SK-N-SH (cell line): ENCODE measurements at regions not wholly inside any gene's neighbourhood (a gene's known extent, or its start where the extent isn't known, plus 50 kb on each side); places are given as distances from the start of the nearest gene placed in this dataset.

Experiments used
- CHD2 ChIP-seq: fragments of 150-350 bp; IDR thresholded peaks from 2 replicates; pipeline ENCODE4 v1.6.1; 2018; ENCODE audit warnings: low read length; ENCODE audit not compliant: partially characterized antibody
- EZH2phosphoT487 ChIP-seq: fragments of 200-600 bp; sonication (generic); IDR thresholded peaks from 2 replicates; pipeline ENCODE4 v1.6.1; 2017; ENCODE audit warnings: low read depth, mixed run types, mild to moderate bottlenecking, antibody characterized with exemption, moderate library complexity, borderline replicate concordance
- GABPA ChIP-seq: IDR thresholded peaks from 2 replicates; pipeline ENCODE4 v1.4.0; 2012; ENCODE audit warnings: low read depth, mild to moderate bottlenecking
- JUND ChIP-seq: IDR thresholded peaks from 2 replicates; pipeline ENCODE4 v1.4.0; 2012
- SIN3A ChIP-seq: IDR thresholded peaks from 2 replicates; pipeline ENCODE4 v1.6.1; 2012; ENCODE audit warnings: low read depth, mild to moderate bottlenecking, low read length, moderate library complexity, borderline replicate concordance
- SMC3 ChIP-seq: IDR thresholded peaks from 2 replicates; pipeline ENCODE4 v1.6.1; 2012; ENCODE audit warnings: low read depth, low read length, improper control_type of control experiment
- TAF1 ChIP-seq: IDR thresholded peaks from 2 replicates; pipeline ENCODE4 v1.6.1; 2012; ENCODE audit warnings: low read depth, mild to moderate bottlenecking, low read length, moderate library complexity, borderline replicate concordance
- TCF12 ChIP-seq: IDR thresholded peaks from 2 replicates; pipeline ENCODE4 v1.4.0; 2012
- TEAD4 ChIP-seq: IDR thresholded peaks from 2 replicates; pipeline ENCODE4 v1.4.0; 2012; ENCODE audit warnings: mild to moderate bottlenecking, borderline replicate concordance; ENCODE audit not compliant: insufficient read depth
- TF ChIP-seq, protein P1 (sequence below): fragments of 200-600 bp; sonication (generic); IDR thresholded peaks from 2 replicates; pipeline ENCODE4 v1.6.1; 2017; ENCODE audit warnings: antibody characterized with exemption, mild to moderate bottlenecking, moderate library complexity
- TF ChIP-seq, protein P2 (sequence below): IDR thresholded peaks from 2 replicates; pipeline ENCODE4 v1.4.0; 2012; ENCODE audit warnings: low read depth, borderline replicate concordance
- TF ChIP-seq, protein P3 (sequence below): IDR thresholded peaks from 2 replicates; pipeline ENCODE4 v1.6.1; 2012; ENCODE audit warnings: mild to moderate bottlenecking, low read depth, low read length, moderate library complexity
- TF ChIP-seq, protein P4 (sequence below): IDR thresholded peaks from 2 replicates; pipeline ENCODE4 v1.4.0; 2012; ENCODE audit warnings: low read depth, borderline replicate concordance

DNA sequence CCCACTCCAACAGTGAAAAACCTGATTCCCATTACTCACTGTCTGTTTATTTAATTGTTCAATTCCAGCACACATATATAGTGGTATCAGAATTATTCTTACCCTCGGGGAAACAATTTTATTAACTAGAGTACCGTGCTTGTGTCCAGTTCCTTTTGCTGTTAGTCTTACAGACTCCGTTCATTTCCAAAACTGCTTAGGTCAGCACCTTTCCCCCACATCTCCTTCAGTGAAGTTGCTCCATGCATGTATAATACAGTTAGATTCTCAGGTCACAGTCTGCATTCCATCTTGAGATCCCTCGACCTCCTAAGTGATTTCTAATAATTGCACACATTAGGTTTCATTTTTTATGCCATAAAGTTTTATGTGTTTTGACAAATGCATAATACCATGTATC is 56.3 kb upstream of the ZNF521 start:
- TF ChIP-seq, protein P1, sequence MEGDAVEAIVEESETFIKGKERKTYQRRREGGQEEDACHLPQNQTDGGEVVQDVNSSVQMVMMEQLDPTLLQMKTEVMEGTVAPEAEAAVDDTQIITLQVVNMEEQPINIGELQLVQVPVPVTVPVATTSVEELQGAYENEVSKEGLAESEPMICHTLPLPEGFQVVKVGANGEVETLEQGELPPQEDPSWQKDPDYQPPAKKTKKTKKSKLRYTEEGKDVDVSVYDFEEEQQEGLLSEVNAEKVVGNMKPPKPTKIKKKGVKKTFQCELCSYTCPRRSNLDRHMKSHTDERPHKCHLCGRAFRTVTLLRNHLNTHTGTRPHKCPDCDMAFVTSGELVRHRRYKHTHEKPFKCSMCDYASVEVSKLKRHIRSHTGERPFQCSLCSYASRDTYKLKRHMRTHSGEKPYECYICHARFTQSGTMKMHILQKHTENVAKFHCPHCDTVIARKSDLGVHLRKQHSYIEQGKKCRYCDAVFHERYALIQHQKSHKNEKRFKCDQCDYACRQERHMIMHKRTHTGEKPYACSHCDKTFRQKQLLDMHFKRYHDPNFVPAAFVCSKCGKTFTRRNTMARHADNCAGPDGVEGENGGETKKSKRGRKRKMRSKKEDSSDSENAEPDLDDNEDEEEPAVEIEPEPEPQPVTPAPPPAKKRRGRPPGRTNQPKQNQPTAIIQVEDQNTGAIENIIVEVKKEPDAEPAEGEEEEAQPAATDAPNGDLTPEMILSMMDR = no peak
- no peak for TF ChIP-seq JUND
- TF ChIP-seq, protein P2, sequence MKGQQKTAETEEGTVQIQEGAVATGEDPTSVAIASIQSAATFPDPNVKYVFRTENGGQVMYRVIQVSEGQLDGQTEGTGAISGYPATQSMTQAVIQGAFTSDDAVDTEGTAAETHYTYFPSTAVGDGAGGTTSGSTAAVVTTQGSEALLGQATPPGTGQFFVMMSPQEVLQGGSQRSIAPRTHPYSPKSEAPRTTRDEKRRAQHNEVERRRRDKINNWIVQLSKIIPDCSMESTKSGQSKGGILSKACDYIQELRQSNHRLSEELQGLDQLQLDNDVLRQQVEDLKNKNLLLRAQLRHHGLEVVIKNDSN = no peak
- no peak for TF ChIP-seq TEAD4
- TF ChIP-seq, protein P3, sequence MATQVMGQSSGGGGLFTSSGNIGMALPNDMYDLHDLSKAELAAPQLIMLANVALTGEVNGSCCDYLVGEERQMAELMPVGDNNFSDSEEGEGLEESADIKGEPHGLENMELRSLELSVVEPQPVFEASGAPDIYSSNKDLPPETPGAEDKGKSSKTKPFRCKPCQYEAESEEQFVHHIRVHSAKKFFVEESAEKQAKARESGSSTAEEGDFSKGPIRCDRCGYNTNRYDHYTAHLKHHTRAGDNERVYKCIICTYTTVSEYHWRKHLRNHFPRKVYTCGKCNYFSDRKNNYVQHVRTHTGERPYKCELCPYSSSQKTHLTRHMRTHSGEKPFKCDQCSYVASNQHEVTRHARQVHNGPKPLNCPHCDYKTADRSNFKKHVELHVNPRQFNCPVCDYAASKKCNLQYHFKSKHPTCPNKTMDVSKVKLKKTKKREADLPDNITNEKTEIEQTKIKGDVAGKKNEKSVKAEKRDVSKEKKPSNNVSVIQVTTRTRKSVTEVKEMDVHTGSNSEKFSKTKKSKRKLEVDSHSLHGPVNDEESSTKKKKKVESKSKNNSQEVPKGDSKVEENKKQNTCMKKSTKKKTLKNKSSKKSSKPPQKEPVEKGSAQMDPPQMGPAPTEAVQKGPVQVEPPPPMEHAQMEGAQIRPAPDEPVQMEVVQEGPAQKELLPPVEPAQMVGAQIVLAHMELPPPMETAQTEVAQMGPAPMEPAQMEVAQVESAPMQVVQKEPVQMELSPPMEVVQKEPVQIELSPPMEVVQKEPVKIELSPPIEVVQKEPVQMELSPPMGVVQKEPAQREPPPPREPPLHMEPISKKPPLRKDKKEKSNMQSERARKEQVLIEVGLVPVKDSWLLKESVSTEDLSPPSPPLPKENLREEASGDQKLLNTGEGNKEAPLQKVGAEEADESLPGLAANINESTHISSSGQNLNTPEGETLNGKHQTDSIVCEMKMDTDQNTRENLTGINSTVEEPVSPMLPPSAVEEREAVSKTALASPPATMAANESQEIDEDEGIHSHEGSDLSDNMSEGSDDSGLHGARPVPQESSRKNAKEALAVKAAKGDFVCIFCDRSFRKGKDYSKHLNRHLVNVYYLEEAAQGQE = no peak
- no peak for TF ChIP-seq TAF1
- no peak for TF ChIP-seq EZH2phosphoT487
- TF ChIP-seq SMC3 = no peak
- no peak for TF ChIP-seq GABPA
- TF ChIP-seq, protein P4, sequence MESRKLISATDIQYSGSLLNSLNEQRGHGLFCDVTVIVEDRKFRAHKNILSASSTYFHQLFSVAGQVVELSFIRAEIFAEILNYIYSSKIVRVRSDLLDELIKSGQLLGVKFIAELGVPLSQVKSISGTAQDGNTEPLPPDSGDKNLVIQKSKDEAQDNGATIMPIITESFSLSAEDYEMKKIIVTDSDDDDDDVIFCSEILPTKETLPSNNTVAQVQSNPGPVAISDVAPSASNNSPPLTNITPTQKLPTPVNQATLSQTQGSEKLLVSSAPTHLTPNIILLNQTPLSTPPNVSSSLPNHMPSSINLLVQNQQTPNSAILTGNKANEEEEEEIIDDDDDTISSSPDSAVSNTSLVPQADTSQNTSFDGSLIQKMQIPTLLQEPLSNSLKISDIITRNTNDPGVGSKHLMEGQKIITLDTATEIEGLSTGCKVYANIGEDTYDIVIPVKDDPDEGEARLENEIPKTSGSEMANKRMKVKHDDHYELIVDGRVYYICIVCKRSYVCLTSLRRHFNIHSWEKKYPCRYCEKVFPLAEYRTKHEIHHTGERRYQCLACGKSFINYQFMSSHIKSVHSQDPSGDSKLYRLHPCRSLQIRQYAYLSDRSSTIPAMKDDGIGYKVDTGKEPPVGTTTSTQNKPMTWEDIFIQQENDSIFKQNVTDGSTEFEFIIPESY = no peak
- no peak for TF ChIP-seq TCF12
- no peak for TF ChIP-seq SIN3A
- TF ChIP-seq CHD2 = no peak
